ENCODE measurements at regions not wholly inside any gene's neighbourhood (a gene's known extent, or its start where the extent isn't known, plus 50 kb on each side); places are given as distances from the start of the nearest gene placed in this dataset.

- in situ Hi-C loops (cut with HindIII; ENCODE audit: low pct_unique_long_range_greater_than_20kb, low sequenced_read_pairs), result no loop called here
- no peak overlapping the region for H3K27ac ChIP-seq (ENCODE audit: low read length)
- POLR2A ChIA-PET, result no interaction called here
Observed at GRCh38 chr1:87904651-87905050, 576.0 kb downstream of the LMO4 start.

GRCh38 chr1:87905651-87906050 is 577.0 kb downstream of the LMO4 start:
- no peak overlapping the region for H3K4me3 ChIP-seq (ENCODE audit: low read depth in 2 of 2, low read length in 2 of 2)
- in situ Hi-C loops (cut with HindIII; ENCODE audit: low pct_unique_long_range_greater_than_20kb, low sequenced_read_pairs) (no loop called here), intact Hi-C loops (cut with micrococcal nuclease; ENCODE audit: unreplicated experiment) (no loop called here)
- POLR2A ChIA-PET, result no interaction called here
- no peaks in the 10 kb centered on the region for H3K9me3 ChIP-seq (ENCODE audit: control insufficient read depth, insufficient read depth, low read depth, low read length)
- DNase-seq (ENCODE audit: low read depth, low spot score) (no peak), ATAC-seq (no peak)
- no peaks in the 10 kb centered on the region for H3K36me3 ChIP-seq (ENCODE audit: control insufficient read depth, insufficient read depth, low read length)
- H3K27ac ChIP-seq (ENCODE audit: low read length), result no peak overlapping the region
- H3K4me1 ChIP-seq (ENCODE audit: control insufficient read depth, insufficient read depth, low read length), result no peaks in the 10 kb centered on the region
- no peak for TF ChIP-seq REST (IDR thresholded peaks at IDR 0.05; ENCODE audit: insufficient read depth in 1 of 2, low read depth in 2 of 2, low read length in 1 of 2)
- TF ChIP-seq TCF7L2 (IDR thresholded peaks at IDR 0.05; ENCODE audit: low read depth, low read length), result no peak
- TF ChIP-seq CTCF (IDR thresholded peaks at IDR 0.05), result no peak
- TF ChIP-seq POLR2AphosphoS5 (IDR thresholded peaks at IDR 0.05; ENCODE audit: low read depth, low read length), result no peak
- no peak for TF ChIP-seq SIN3A (IDR thresholded peaks at IDR 0.05; ENCODE audit: borderline replicate concordance, insufficient read depth, low read depth, low read length)
- BruUV-seq (replicated peaks), result no TSS peak
- CTCF ChIA-PET, result no interaction called here
- H3K27me3 ChIP-seq (ENCODE audit: control insufficient read depth, insufficient read depth, low read length), result no peaks in the 10 kb centered on the region

More at GRCh38 chr1:87904651-87905050, 576.0 kb downstream of the LMO4 start:
- ATAC-seq (no peak), DNase-seq (ENCODE audit: low read depth, low spot score) (no peak)
- intact Hi-C loops (cut with micrococcal nuclease; ENCODE audit: unreplicated experiment), result no loop called here
- H3K4me1 ChIP-seq (ENCODE audit: control insufficient read depth, insufficient read depth, low read length), result no peaks in the 10 kb centered on the region
- no peaks in the 10 kb centered on the region for H3K36me3 ChIP-seq (ENCODE audit: control insufficient read depth, insufficient read depth, low read length)
- no peaks in the 10 kb centered on the region for H3K27me3 ChIP-seq (ENCODE audit: control insufficient read depth, insufficient read depth, low read length)
- H3K4me3 ChIP-seq (ENCODE audit: low read depth in 2 of 2, low read length in 2 of 2), result no peak overlapping the region
- CTCF ChIA-PET, result no interaction called here
- no peaks in the 10 kb centered on the region for H3K9me3 ChIP-seq (ENCODE audit: control insufficient read depth, insufficient read depth, low read depth, low read length)
- TF ChIP-seq CTCF (IDR thresholded peaks at IDR 0.05) (no peak), POLR2AphosphoS5 (IDR thresholded peaks at IDR 0.05; ENCODE audit: low read depth, low read length) (no peak), TCF7L2 (IDR thresholded peaks at IDR 0.05; ENCODE audit: low read depth, low read length) (no peak), REST (IDR thresholded peaks at IDR 0.05; ENCODE audit: insufficient read depth in 1 of 2, low read depth in 2 of 2, low read length in 1 of 2) (no peak), SIN3A (IDR thresholded peaks at IDR 0.05; ENCODE audit: borderline replicate concordance, insufficient read depth, low read depth, low read length) (no peak)
- BruUV-seq (replicated peaks), result no TSS peak

Measured in Panc1 (cell line).